Thymus (tissue), 11 donors: ENCODE measurements at regions not wholly inside any gene's neighbourhood (a gene's known extent, or its start where the extent isn't known, plus 50 kb on each side); places are given as distances from the start of the nearest gene placed in this dataset.

Experiments used
- DNase-seq, 9 donors: peaks; one replicate each; pipeline ENCODE4 v3.0.0-alpha.2; 2013; ENCODE audit warnings: low spot score in 9 of 9, low read depth in 6 of 9, missing footprints in 1 of 9
- H3K27ac ChIP-seq, 2 donors: one replicate each; pipeline ENCODE4 v1.5.1; 2013; ENCODE audit warnings: control low read depth in 1 of 2, low read depth in 1 of 2, low read length in 1 of 2, mild to moderate bottlenecking in 1 of 2, moderate library complexity in 1 of 2
- H3K27me3 ChIP-seq, 2 donors: one replicate each; pipeline ENCODE4 v1.5.1; 2013; ENCODE audit warnings: low read length in 1 of 2; ENCODE audit not compliant: control insufficient read depth in 2 of 2, insufficient read depth in 1 of 2
- H3K36me3 ChIP-seq, 2 donors: one replicate each; pipeline ENCODE4 v1.5.1; 2013; ENCODE audit warnings: low read length in 1 of 2, mild to moderate bottlenecking in 1 of 2, moderate library complexity in 1 of 2; ENCODE audit not compliant: control insufficient read depth in 2 of 2, insufficient read depth in 2 of 2
- H3K4me1 ChIP-seq, 2 donors: one replicate each; pipeline ENCODE4 v1.5.1; 2013; ENCODE audit warnings: low read length in 2 of 2; ENCODE audit not compliant: control insufficient read depth in 2 of 2, insufficient read depth in 2 of 2
- H3K4me3 ChIP-seq, 2 donors: one replicate each; pipeline ENCODE4 v1.5.1; 2013; ENCODE audit warnings: low read length in 2 of 2, control low read depth in 1 of 2, mild to moderate bottlenecking in 1 of 2
- H3K9me3 ChIP-seq, 2 donors: one replicate each; pipeline ENCODE4 v1.5.1; 2013; ENCODE audit warnings: low read length in 1 of 2, mild to moderate bottlenecking in 1 of 2; ENCODE audit not compliant: control insufficient read depth in 2 of 2, insufficient read depth in 1 of 2
- WGBS: extraction: QIAGEN DNeasy Blood & Tissue Kit; methylation state at CpG from one replicate; pipeline ENCODE4 v1.1.7; 2013; 5-methylcytosine and 5-hydroxymethylcytosine counted together
- donor health status: healthy.

GRCh38 chr18:67359873-67360838 is 156.4 kb downstream of the DSEL start:
- no peak for DNase-seq
- Histone ChIP-seq H3K27me3 (no peaks in the 10 kb centered on the region), H3K36me3 (no peaks in the 10 kb centered on the region), H3K4me1 (no peaks in the 10 kb centered on the region), H3K4me3 (no peak overlapping the region), H3K27ac (no peak overlapping the region), H3K9me3 (no peaks in the 10 kb centered on the region)
- WGBS = 41% methylated on average over 8 of the region's 8 CpGs

- WGBS = 89% methylated on average over 8 of the region's 8 CpGs
- no peaks in the 10 kb centered on the region for H3K4me1 ChIP-seq
- H3K9me3 ChIP-seq = no peaks in the 10 kb centered on the region
- DNase-seq = no peak
- no peaks in the 10 kb centered on the region for H3K27me3 ChIP-seq
- no peaks in the 10 kb centered on the region for H3K36me3 ChIP-seq
- no peak overlapping the region for H3K27ac ChIP-seq
- no peak overlapping the region for H3K4me3 ChIP-seq
These were observed 157.6 kb downstream of the DSEL start for GRCh38 chr18:67358947-67359346.

- H3K27me3 ChIP-seq = no peaks in the 10 kb centered on the region
- no peaks in the 10 kb centered on the region for H3K4me1 ChIP-seq
- no peak overlapping the region for H3K4me3 ChIP-seq
- H3K9me3 ChIP-seq = no peaks in the 10 kb centered on the region
- H3K36me3 ChIP-seq = no peaks in the 10 kb centered on the region
- WGBS = 97% methylated on average over 4 of the region's 4 CpGs
- no peak for DNase-seq
- H3K27ac ChIP-seq = no peak overlapping the region
These were observed 161.8 kb downstream of the DSEL start for GRCh38 chr18:67354692-67355091.

- WGBS = 38% methylated on average over 1 of the region's 1 CpG
- H3K9me3 ChIP-seq = no peaks in the 10 kb centered on the region
- H3K27ac ChIP-seq = no peak overlapping the region
- no peaks in the 10 kb centered on the region for H3K27me3 ChIP-seq
- no peak for DNase-seq
- no peak overlapping the region for H3K4me3 ChIP-seq
- no peaks in the 10 kb centered on the region for H3K4me1 ChIP-seq
- no peaks in the 10 kb centered on the region for H3K36me3 ChIP-seq
These were observed 162.4 kb downstream of the DSEL start for GRCh38 chr18:67354091-67354490.

GRCh38 chr18:67347438-67347837 is 169.1 kb downstream of the DSEL start:
- no peaks in the 10 kb centered on the region for H3K36me3 ChIP-seq
- no peak for DNase-seq
- no peaks in the 10 kb centered on the region for H3K4me1 ChIP-seq
- no peaks in the 10 kb centered on the region for H3K9me3 ChIP-seq
- no peak overlapping the region for H3K4me3 ChIP-seq
- 87% methylated on average over 1 of the region's 1 CpG for WGBS
- no peak overlapping the region for H3K27ac ChIP-seq
- no peaks in the 10 kb centered on the region for H3K27me3 ChIP-seq

- no peaks in the 10 kb centered on the region for H3K4me1 ChIP-seq
- 38% methylated on average over 2 of the region's 2 CpGs for WGBS
- no peak overlapping the region for H3K4me3 ChIP-seq
- H3K9me3 ChIP-seq = peaks cover 0 to 5% of the 10 kb centered on the region in 2 donors
- H3K36me3 ChIP-seq = no peaks in the 10 kb centered on the region
- H3K27me3 ChIP-seq = no peaks in the 10 kb centered on the region
- no peak overlapping the region for H3K27ac ChIP-seq
- DNase-seq = no peak
These were observed 174.4 kb downstream of the DSEL start for GRCh38 chr18:67342159-67342558.

- H3K27me3 ChIP-seq = no peaks in the 10 kb centered on the region
- peaks cover 0 to 10% of the 10 kb centered on the region in 2 donors for H3K9me3 ChIP-seq
- WGBS = 81% methylated on average over 1 of the region's 1 CpG
- no peaks in the 10 kb centered on the region for H3K4me1 ChIP-seq
- no peaks in the 10 kb centered on the region for H3K36me3 ChIP-seq
- H3K4me3 ChIP-seq = no peak overlapping the region
- DNase-seq = no peak
- H3K27ac ChIP-seq = no peak overlapping the region
These were observed 178.8 kb downstream of the DSEL start for GRCh38 chr18:67337696-67338095.

- peaks cover 0 to 2% of the 10 kb centered on the region in 2 donors for H3K9me3 ChIP-seq
- DNase-seq = no peak
- 92% methylated on average over 1 of the region's 1 CpG for WGBS
These were observed 184.7 kb downstream of the DSEL start for GRCh38 chr18:67331857-67332256.

GRCh38 chr18:67319109-67319508 is 197.4 kb downstream of the DSEL start:
- no peaks in the 10 kb centered on the region for H3K4me1 ChIP-seq
- no peak overlapping the region for H3K4me3 ChIP-seq

More at GRCh38 chr18:67331857-67332256, 184.7 kb downstream of the DSEL start:
- Histone ChIP-seq H3K27ac (no peak overlapping the region), H3K4me1 (no peaks in the 10 kb centered on the region), H3K4me3 (no peak overlapping the region), H3K27me3 (no peaks in the 10 kb centered on the region), H3K36me3 (no peaks in the 10 kb centered on the region)

More at GRCh38 chr18:67319109-67319508, 197.4 kb downstream of the DSEL start:
- Histone ChIP-seq H3K27me3 (no peaks in the 10 kb centered on the region), H3K9me3 (no peaks in the 10 kb centered on the region), H3K36me3 (no peaks in the 10 kb centered on the region), H3K27ac (no peak overlapping the region)
- DNase-seq = no peak
- WGBS = 88% methylated on average over 2 of the region's 2 CpGs
